ENCODE measurements at regions not wholly inside any gene's neighbourhood (a gene's known extent, or its start where the extent isn't known, plus 50 kb on each side); places are given as distances from the start of the nearest gene placed in this dataset.

GRCh38 chr1:25018110-25018735 lies 88.1 kb upstream of the RUNX3 start:
- TF ChIP-seq, protein P1, sequence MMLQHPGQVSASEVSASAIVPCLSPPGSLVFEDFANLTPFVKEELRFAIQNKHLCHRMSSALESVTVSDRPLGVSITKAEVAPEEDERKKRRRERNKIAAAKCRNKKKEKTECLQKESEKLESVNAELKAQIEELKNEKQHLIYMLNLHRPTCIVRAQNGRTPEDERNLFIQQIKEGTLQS (CRISPR knock-in tag; IDR thresholded peaks at IDR 0.05), result no peak
- TF ChIP-seq FOXK2 (IDR thresholded peaks at IDR 0.05) (no peak), FOSL1 (CRISPR knock-in tag; IDR thresholded peaks at IDR 0.05; ENCODE audit: borderline replicate concordance) (no peak), KDM1A (CRISPR knock-in tag; IDR thresholded peaks at IDR 0.05) (no peak), ELF4 (CRISPR knock-in tag; IDR thresholded peaks at IDR 0.05; ENCODE audit: borderline replicate concordance) (no peak), ZFP36 (IDR thresholded peaks at IDR 0.05; ENCODE audit: borderline replicate concordance, low read depth, low read length, partially characterized antibody) (no peak), CTCF (CRISPR knock-in tag; IDR thresholded peaks at IDR 0.05) (no peak)
- TF ChIP-seq, protein P2, sequence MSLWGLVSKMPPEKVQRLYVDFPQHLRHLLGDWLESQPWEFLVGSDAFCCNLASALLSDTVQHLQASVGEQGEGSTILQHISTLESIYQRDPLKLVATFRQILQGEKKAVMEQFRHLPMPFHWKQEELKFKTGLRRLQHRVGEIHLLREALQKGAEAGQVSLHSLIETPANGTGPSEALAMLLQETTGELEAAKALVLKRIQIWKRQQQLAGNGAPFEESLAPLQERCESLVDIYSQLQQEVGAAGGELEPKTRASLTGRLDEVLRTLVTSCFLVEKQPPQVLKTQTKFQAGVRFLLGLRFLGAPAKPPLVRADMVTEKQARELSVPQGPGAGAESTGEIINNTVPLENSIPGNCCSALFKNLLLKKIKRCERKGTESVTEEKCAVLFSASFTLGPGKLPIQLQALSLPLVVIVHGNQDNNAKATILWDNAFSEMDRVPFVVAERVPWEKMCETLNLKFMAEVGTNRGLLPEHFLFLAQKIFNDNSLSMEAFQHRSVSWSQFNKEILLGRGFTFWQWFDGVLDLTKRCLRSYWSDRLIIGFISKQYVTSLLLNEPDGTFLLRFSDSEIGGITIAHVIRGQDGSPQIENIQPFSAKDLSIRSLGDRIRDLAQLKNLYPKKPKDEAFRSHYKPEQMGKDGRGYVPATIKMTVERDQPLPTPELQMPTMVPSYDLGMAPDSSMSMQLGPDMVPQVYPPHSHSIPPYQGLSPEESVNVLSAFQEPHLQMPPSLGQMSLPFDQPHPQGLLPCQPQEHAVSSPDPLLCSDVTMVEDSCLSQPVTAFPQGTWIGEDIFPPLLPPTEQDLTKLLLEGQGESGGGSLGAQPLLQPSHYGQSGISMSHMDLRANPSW (CRISPR knock-in tag; IDR thresholded peaks at IDR 0.05; ENCODE audit: borderline replicate concordance), result no peak

All from HepG2 (cell line).